CD4-positive, alpha-beta T cell treated with Interleukin-6 for 4 hours (primary cell): ENCODE measurements at regions not wholly inside any gene's neighbourhood (a gene's known extent, or its start where the extent isn't known, plus 50 kb on each side); places are given as distances from the start of the nearest gene placed in this dataset.

ENCODE experiments used
- DNase-seq: peaks from one replicate; pipeline ENCODE4 v3.0.0-alpha.2; 2020; ENCODE audit warnings: mixed read lengths

GRCh38 chr2:21451403-21451802 is 327.6 kb downstream of the TDRD15 start:
- no peak for DNase-seq

GRCh38 chr2:21452263-21452662 is 328.5 kb downstream of the TDRD15 start:
- no peak for DNase-seq

GRCh38 chr2:21452678-21453077 is 328.9 kb downstream of the TDRD15 start:
- no peak for DNase-seq

GRCh38 chr2:21453723-21454450 is 330.1 kb downstream of the TDRD15 start:
- no peak for DNase-seq

GRCh38 chr2:21454839-21455238 is 331.1 kb downstream of the TDRD15 start:
- no peak for DNase-seq

- DNase-seq, result no peak
Measured at GRCh38 chr2:21461754-21462240, 338.0 kb downstream of the TDRD15 start.

- DNase-seq, result no peak
Measured at GRCh38 chr2:21466341-21466927, 342.7 kb downstream of the TDRD15 start.

GRCh38 chr2:21467280-21467818 is 343.6 kb downstream of the TDRD15 start:
- DNase-seq, result no peak

- DNase-seq, result no peak
Measured at GRCh38 chr2:21467910-21468309, 344.1 kb downstream of the TDRD15 start.

GRCh38 chr2:21468624-21469023 is 344.9 kb downstream of the TDRD15 start:
- DNase-seq, result no peak

GRCh38 chr2:21469158-21469557 is 345.4 kb downstream of the TDRD15 start:
- no peak for DNase-seq

- no peak for DNase-seq
Measured at GRCh38 chr2:21469564-21469963, 345.8 kb downstream of the TDRD15 start.

- no peak for DNase-seq
Measured at GRCh38 chr2:21480162-21480561, 356.4 kb downstream of the TDRD15 start.

- no peak for DNase-seq
Measured at GRCh38 chr2:21484643-21485042, 360.9 kb downstream of the TDRD15 start.

- DNase-seq, result no peak
Measured at GRCh38 chr2:21486445-21486844, 362.7 kb downstream of the TDRD15 start.

- no peak for DNase-seq
Measured at GRCh38 chr2:21489080-21489479, 365.3 kb downstream of the TDRD15 start.

GRCh38 chr2:21498016-21498415 is 374.2 kb downstream of the TDRD15 start:
- DNase-seq, result no peak

- no peak for DNase-seq
Measured at GRCh38 chr2:21500401-21500945, 376.7 kb downstream of the TDRD15 start.

GRCh38 chr2:21501376-21502027 is 377.7 kb downstream of the TDRD15 start:
- no peak for DNase-seq

GRCh38 chr2:21515903-21516302 is 392.1 kb downstream of the TDRD15 start:
- no peak for DNase-seq

GRCh38 chr2:21519412-21519811 is 395.6 kb downstream of the TDRD15 start:
- DNase-seq, result no peak

- DNase-seq, result no peak
Measured at GRCh38 chr2:21519821-21520220, 396.1 kb downstream of the TDRD15 start.

GRCh38 chr2:21535826-21536225 is 412.1 kb downstream of the TDRD15 start:
- no peak for DNase-seq

GRCh38 chr2:21539685-21540084 is 415.9 kb downstream of the TDRD15 start:
- no peak for DNase-seq
